COLO668 (cell line): ENCODE measurements at regions not wholly inside any gene's neighbourhood (a gene's known extent, or its start where the extent isn't known, plus 50 kb on each side); places are given as distances from the start of the nearest gene placed in this dataset.
A peak's percentile ranks its signal among the peaks of the same experiment; 100 is the strongest.
"Not testable (repeated sequence)": the region's sequence is repeated elsewhere in the genome, so short reads cannot be mapped to it uniquely, and the experiment has no call there.

Source experiments
- DNase-seq: peaks from one replicate; lab custom pipeline; 2025; ENCODE audit not compliant: unreplicated experiment; lab: John Stamatoyannopoulos, UW

- DNase-seq = no peak
Measured at GRCh38 chrX:11836284-11836683, 78.2 kb downstream of the MSL3 start.

- no peak for DNase-seq
Measured at GRCh38 chrX:11837437-11837836, 79.4 kb downstream of the MSL3 start.

- no peak for DNase-seq
Measured at GRCh38 chrX:11864171-11864570, 106.1 kb downstream of the MSL3 start.

DNA sequence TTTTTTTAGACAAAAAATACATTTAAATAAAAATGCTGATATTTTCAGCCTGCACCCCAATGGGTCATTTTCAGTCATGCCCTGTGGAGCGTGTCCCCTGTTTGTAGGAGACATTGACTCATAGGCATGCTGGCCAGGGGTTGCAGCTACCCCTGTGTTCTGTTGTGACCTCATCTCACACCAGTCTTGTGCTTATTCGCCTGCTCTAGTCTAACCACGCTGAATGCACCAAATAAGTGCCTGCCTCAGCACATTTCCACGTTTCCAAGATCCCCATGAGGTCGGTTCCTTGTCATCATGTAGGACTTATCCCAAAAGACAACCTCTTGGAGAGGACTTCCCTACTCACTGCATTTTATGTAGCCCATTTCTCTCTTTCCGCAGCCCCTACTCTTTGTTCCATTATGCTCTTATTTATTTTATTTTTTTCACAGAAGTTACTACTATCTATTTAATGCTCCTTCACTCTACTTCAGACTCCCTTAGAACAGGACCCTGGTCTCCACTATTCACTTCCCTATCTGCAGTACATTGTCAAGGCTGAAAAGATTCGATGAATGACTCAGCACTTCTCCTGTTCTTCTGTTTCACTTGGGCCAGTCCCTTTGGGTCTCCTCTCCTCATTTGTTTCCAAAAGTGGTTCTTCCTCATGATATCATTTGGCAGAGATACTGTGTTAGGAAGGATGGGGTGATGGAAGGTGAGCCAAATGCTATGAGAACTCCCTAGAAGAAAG lies 109.7 kb downstream of the MSL3 start:
- no peak for DNase-seq

DNA sequence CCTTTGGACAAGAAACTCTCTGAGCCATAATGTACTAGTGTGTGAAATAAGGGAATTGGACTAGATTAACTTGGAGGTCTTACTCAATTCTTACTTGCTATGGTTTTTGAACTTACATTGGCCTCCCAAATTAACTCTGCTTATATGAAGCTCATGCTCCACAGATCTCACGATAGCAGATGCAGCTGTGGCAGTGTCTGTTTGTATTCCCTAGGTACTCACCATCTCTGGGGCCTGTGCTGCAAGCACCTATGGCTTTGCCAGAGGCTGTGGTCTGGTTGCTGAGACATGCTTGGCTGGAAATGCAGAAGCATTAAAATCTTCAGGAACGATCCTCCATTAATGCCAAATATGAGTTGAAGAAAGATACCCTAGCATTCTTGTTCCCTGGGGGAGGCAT lies 112.8 kb downstream of the MSL3 start:
- DNase-seq = no peak

GRCh38 chrX:11881485-11882170 lies 123.6 kb downstream of the MSL3 start:
- no peak for DNase-seq

DNA sequence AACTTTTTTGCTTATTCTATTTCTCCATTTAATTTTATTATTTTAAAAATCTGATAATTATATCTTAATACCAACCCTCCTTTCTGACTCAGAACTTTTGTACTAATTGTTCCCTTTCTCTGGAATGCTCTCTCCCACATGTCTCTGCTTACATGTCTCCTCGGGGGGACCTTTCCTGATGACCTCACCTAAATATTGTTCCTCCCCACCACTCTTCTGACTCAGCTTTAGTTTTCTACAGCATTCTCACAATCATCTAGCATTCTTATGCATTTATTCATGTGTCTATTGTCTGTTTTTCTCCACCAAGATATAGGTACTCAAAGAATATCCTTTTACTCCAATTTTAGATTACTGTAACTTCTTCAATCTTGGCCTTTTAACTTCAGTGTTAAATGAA lies 128.7 kb downstream of the MSL3 start:
- no peak for DNase-seq

GRCh38 chrX:11887175-11887574 lies 129.1 kb downstream of the MSL3 start:
- DNase-seq = no peak

GRCh38 chrX:11888421-11888820 lies 130.4 kb downstream of the MSL3 start:
- DNase-seq = no peak

- no peak for DNase-seq
Measured at GRCh38 chrX:11889791-11890190, 131.8 kb downstream of the MSL3 start.

GRCh38 chrX:11890836-11891514 lies 132.9 kb downstream of the MSL3 start:
- DNase-seq = no peak

DNA sequence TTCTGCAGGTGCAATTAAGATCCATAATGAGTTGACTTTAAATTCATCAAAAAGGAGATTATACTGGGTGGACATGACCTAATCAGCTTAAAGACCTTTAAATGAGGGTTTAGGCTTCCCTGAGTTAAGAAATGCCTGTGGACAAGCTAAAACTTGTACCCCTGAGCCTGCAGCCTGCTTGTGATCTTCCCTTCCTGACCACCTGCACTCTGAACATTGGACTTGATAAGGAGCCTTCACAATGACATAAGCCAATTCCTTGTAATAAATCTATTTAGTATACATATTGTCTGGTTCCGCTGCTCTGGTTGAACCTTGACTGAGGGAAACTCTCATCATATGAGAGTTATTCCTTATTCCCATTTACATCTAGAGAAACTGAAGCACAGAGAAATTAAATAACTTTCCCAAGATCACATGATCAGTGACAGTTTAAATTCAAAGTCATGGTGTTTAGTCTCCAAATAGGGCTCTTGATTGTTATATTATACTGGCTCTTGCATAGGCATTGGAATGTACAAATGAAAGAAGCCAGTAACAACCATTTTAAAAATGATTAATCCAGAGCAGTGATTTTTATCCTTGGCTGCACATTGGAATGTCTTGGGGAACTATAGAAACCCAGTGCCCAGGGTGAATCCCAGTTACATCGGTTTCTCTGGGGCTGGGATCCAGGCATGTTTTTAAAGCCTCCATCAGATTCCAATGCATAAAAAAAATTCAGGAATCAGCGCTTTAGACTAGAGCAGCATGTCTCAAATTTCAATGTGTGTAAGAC lies 136.1 kb downstream of the MSL3 start:
- no peak for DNase-seq

GRCh38 chrX:11899091-11899490 lies 141.1 kb downstream of the MSL3 start:
- no peak for DNase-seq

GRCh38 chrX:11905933-11906332 lies 147.9 kb downstream of the MSL3 start:
- DNase-seq = not testable (repeated sequence)

- no peak for DNase-seq
Measured at GRCh38 chrX:11908371-11908770, 150.3 kb downstream of the MSL3 start.

- DNase-seq = no peak
Measured at GRCh38 chrX:11913001-11913400, 155.0 kb downstream of the MSL3 start.

DNA sequence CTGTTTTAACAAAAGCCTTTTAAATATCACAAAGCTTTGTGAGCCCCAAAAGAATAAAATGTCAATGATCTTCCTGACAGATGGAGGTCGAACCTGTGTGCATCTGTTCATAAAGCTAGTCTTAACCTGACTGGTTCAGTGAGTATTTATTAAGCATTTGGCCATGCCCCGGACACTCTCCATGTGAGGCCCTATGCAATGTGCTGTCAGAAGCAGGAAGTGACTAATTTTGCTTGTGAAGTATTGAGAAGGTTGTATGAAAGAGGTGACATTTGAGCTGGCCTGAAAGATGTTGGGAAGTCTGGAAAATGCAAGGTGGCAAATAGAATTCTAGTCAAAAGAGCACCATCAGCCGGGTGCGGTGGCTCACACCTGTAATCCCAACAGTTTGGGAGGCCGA lies 171.4 kb downstream of the MSL3 start:
- DNase-seq = no peak

DNA sequence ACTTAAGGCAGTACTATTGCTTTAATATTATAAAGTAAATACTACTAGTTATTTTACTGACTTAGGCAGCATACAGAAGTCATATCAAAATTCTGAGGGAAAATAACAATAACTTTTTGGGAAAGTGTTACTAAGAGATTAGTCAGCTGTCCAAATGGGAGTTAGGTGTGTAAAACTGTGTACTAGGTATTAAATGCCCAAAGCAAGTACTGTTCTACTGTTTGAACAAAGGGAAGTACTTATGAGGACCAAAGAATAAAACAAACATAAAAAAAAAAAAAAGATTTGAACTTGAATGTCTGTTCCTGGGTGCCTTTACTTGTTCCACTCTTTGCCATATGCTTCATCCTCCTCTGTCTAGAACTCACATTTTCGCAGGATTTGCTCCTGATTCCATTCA lies 174.4 kb downstream of the MSL3 start:
- DNase-seq = no peak

DNA sequence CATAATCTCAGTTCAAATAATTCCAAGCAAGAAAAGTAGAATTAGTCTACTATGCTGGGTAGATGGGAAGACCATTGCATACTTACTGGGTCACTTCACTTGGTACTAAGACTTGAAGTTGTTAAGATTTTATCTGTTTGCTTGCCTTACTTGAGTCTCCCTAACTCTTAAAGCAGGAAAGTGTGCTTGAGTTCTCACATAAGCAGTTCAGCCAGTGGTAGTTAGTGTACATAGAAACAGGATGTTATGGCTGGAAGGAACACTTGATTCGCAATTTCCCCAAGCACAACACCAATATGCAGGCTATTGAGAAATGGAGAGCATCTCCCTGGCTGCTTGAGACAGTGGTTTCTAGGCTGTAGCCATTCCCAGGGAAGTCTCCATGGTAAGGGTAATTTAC lies 176.1 kb downstream of the MSL3 start:
- no peak for DNase-seq

DNA sequence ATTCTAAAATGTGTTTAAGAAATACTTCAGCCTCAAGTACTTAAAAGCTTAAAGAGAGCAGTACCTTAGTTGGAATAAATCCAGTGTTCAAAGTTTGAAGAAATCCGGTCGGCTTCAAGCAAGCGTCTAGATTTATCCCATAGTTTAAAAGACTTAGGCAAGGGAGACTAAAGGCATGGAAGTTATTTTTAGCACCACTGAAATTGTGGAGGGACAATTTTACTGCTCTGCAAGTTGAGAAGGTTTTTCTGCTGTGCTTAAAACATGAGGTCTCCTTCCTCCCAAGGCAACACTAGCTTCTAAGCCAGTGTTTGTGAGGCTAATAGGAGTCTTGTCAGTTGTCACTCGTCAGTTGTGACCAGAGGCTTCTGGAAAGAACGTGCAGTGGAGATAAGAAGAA lies 183.5 kb downstream of the MSL3 start:
- DNase-seq = no peak

- peak; percentile 3 for DNase-seq
Measured at GRCh38 chrX:11944501-11944900, 186.5 kb downstream of the MSL3 start.
